ENCODE measurements at regions not wholly inside any gene's neighbourhood (a gene's known extent, or its start where the extent isn't known, plus 50 kb on each side); places are given as distances from the start of the nearest gene placed in this dataset.

GRCh38 chr14:53390008-53390407, 236.9 kb upstream of the DDHD1 start:
- no peak for TF ChIP-seq CTCF (IDR thresholded peaks at IDR 0.05)
- Histone ChIP-seq H3K4me1 (no peaks in the 10 kb centered on the region), H3K27me3 (ENCODE audit: insufficient read depth in 3 of 3, low read length in 2 of 3) (peaks cover 0 to 2% (median 0%) of the 10 kb centered on the region in 3 donors), H3K9me3 (peaks cover 5% of the 10 kb centered on the region), H3K27ac (no peak overlapping the region), H3K36me3 (ENCODE audit: insufficient read depth in 1 of 2, low read depth in 1 of 2) (no peaks in the 10 kb centered on the region), H3K4me3 (no peak overlapping the region)
- 87 to 92% (median 89%) methylated on average over 7 of the region's 7 CpGs for WGBS, 3 donors
- DNase-seq (no peak), ATAC-seq (no peak)
- intact Hi-C loops (cut with DNase I): no loop called here

- Histone ChIP-seq H3K27ac (no peak overlapping the region), H3K36me3 (ENCODE audit: insufficient read depth in 1 of 2, low read depth in 1 of 2) (no peaks in the 10 kb centered on the region), H3K27me3 (ENCODE audit: insufficient read depth in 3 of 3, low read length in 2 of 3) (peaks cover 0 to 2% (median 0%) of the 10 kb centered on the region in 3 donors), H3K4me3 (no peak overlapping the region), H3K9me3 (no peaks in the 10 kb centered on the region), H3K4me1 (no peaks in the 10 kb centered on the region)
- intact Hi-C loops (cut with DNase I): no loop called here
- DNase-seq (no peak), ATAC-seq (no peak)
- WGBS, 3 donors: 78 to 83% (median 81%) methylated on average over 1 of the region's 1 CpG
- TF ChIP-seq CTCF (IDR thresholded peaks at IDR 0.05): no peak
Observed at GRCh38 chr14:53389202-53389601, 236.1 kb upstream of the DDHD1 start.

DNA sequence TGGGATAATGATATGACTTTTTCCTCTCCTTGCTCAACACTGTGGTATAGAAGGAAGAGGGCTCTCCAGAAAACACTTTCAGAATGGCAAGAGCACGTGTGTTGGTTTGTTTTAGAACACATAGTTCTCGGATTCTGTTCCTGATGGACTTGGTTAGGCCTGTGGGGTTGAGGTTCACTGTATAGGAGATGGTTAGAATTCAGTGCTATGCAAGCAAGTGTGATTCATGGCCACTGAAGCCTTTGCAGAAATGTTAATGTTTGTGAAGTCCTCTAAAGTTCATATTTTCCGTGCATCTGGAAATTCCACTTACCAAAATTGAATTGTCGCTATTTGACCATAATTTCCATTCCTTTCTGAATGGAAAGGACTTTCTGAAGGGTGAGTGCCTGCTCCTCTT, 233.2 kb upstream of the DDHD1 start:
- no peaks in the 10 kb centered on the region for H3K9me3 ChIP-seq
- no peak overlapping the region for H3K27ac ChIP-seq
- ATAC-seq (no peak), DNase-seq (no peak)
- TF ChIP-seq CTCF (IDR thresholded peaks at IDR 0.05): no peak
- no peak overlapping the region for H3K4me3 ChIP-seq
- H3K27me3 ChIP-seq (ENCODE audit: insufficient read depth in 3 of 3, low read length in 2 of 3): peaks cover 0 to 2% (median 0%) of the 10 kb centered on the region in 3 donors
- H3K36me3 ChIP-seq (ENCODE audit: insufficient read depth in 1 of 2, low read depth in 1 of 2): no peaks in the 10 kb centered on the region
- no peaks in the 10 kb centered on the region for H3K4me1 ChIP-seq
- intact Hi-C loops (cut with DNase I): no loop called here
- 94 to 100% (median 95%) methylated on average over 4 of the region's 4 CpGs for WGBS, 3 donors

DNA sequence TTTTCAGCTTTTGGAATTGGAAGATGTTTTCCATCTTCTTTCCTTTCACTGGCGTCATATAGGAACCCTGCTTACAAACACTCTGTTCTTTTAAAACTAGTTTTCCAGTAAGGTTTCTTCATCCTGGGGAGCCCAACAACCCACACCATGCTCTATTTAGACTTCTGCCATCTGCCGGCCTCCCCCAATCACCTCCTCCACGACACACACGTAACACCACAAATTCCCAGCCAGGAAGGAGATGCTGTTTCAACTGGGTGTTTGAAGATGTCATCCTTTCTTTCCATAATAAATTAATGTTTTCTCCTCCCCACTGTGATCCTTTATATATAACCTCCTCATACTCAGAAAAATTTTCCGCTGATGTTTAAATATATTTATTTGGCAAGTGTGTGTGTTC, 231.4 kb upstream of the DDHD1 start:
- H3K9me3 ChIP-seq: no peaks in the 10 kb centered on the region
- no peak overlapping the region for H3K27ac ChIP-seq
- intact Hi-C loops (cut with DNase I): no loop called here
- 83 to 89% (median 86%) methylated on average over 5 of the region's 5 CpGs for WGBS, 3 donors
- H3K36me3 ChIP-seq (ENCODE audit: insufficient read depth in 1 of 2, low read depth in 1 of 2): no peaks in the 10 kb centered on the region
- H3K4me1 ChIP-seq: no peaks in the 10 kb centered on the region
- no peak for TF ChIP-seq CTCF (IDR thresholded peaks at IDR 0.05)
- no peak for ATAC-seq
- no peak overlapping the region for H3K4me3 ChIP-seq
- DNase-seq: no peak
- H3K27me3 ChIP-seq (ENCODE audit: insufficient read depth in 3 of 3, low read length in 2 of 3): peaks cover 0 to 2% (median 0%) of the 10 kb centered on the region in 3 donors

DNA sequence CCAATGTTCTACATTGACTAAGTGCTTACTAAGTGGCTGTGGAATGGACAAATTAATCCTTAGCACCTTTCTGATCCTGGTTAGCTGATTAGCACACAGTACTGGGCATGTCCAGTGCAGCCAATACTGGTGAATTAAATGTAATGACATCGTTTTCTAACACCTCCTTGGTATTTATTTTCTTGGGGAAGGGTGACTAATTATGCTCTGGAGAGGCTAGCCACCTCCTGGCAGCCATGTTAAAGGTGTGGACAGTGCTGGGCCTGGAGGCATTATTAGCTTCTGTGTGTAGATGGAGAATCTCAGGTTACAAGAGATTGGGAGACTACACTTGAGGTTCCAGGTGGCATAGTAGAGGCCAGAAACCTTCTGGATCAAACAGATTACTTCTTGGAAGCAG, 230.9 kb upstream of the DDHD1 start:
- no peak for DNase-seq
- Histone ChIP-seq H3K4me1 (no peaks in the 10 kb centered on the region), H3K9me3 (no peaks in the 10 kb centered on the region), H3K4me3 (no peak overlapping the region), H3K27ac (no peak overlapping the region), H3K27me3 (ENCODE audit: insufficient read depth in 3 of 3, low read length in 2 of 3) (no peaks in the 10 kb centered on the region), H3K36me3 (ENCODE audit: insufficient read depth in 1 of 2, low read depth in 1 of 2) (no peaks in the 10 kb centered on the region)
- intact Hi-C loops (cut with DNase I): no loop called here
- no peak for TF ChIP-seq CTCF (IDR thresholded peaks at IDR 0.05)
- no peak for ATAC-seq
- 73 to 86% (median 76%) methylated on average over 1 of the region's 1 CpG for WGBS, 3 donors

Measured in psoas muscle (tissue), 7 donors.